Stimulated activated CD4-positive, alpha-beta T cell treated with anti-CD3 and anti-CD28 coated beads, Interleukin-4, amount 100 ng/mL, for 1 hour (primary cell): ENCODE measurements at regions not wholly inside any gene's neighbourhood (a gene's known extent, or its start where the extent isn't known, plus 50 kb on each side); places are given as distances from the start of the nearest gene placed in this dataset.

Experiments
- DNase-seq: peaks from one replicate; pipeline ENCODE4 v3.0.0-alpha.2; 2020

- DNase-seq: no peak
These were observed 159.7 kb downstream of the SLC35B3 start for GRCh38 chr6:8275667-8276066.

- no peak for DNase-seq
These were observed 161.1 kb downstream of the SLC35B3 start for GRCh38 chr6:8274226-8274625.

GRCh38 chr6:8269872-8270454 is 165.4 kb downstream of the SLC35B3 start:
- DNase-seq: no peak

- DNase-seq: no peak
These were observed 166.3 kb downstream of the SLC35B3 start for GRCh38 chr6:8269094-8269493.

- DNase-seq: no peak
These were observed 166.3 kb upstream of the EEF1E1 start for GRCh38 chr6:8268606-8269005.

- no peak for DNase-seq
These were observed 165.8 kb upstream of the EEF1E1 start for GRCh38 chr6:8268156-8268555.

GRCh38 chr6:8260610-8261009 is 158.3 kb upstream of the EEF1E1 start:
- DNase-seq: no peak

GRCh38 chr6:8246403-8246802 is 144.1 kb upstream of the EEF1E1 start:
- no peak for DNase-seq

GRCh38 chr6:8245726-8246125 is 143.4 kb upstream of the EEF1E1 start:
- no peak for DNase-seq

- DNase-seq: no peak
These were observed 141.1 kb upstream of the EEF1E1 start for GRCh38 chr6:8243475-8243874.

GRCh38 chr6:8242885-8243284 is 140.5 kb upstream of the EEF1E1 start:
- no peak for DNase-seq

- DNase-seq: no peak
These were observed 138.0 kb upstream of the EEF1E1 start for GRCh38 chr6:8240301-8240700.

GRCh38 chr6:8238773-8239683 is 136.7 kb upstream of the EEF1E1 start:
- no peak for DNase-seq

GRCh38 chr6:8237668-8238067 is 135.3 kb upstream of the EEF1E1 start:
- DNase-seq: no peak

GRCh38 chr6:8236956-8237355 is 134.6 kb upstream of the EEF1E1 start:
- no peak for DNase-seq

GRCh38 chr6:8234321-8234720 is 132.0 kb upstream of the EEF1E1 start:
- DNase-seq: no peak

- DNase-seq: no peak
These were observed 129.6 kb upstream of the EEF1E1 start for GRCh38 chr6:8231956-8232355.

GRCh38 chr6:8229915-8230756 is 127.8 kb upstream of the EEF1E1 start:
- no peak for DNase-seq

GRCh38 chr6:8225113-8225512 is 122.8 kb upstream of the EEF1E1 start:
- DNase-seq: no peak

- no peak for DNase-seq
These were observed 121.3 kb upstream of the EEF1E1 start for GRCh38 chr6:8223678-8224077.

- peak; percentile 4 for DNase-seq
These were observed 117.1 kb upstream of the EEF1E1 start for GRCh38 chr6:8219352-8219943.

GRCh38 chr6:8218861-8219260 is 116.5 kb upstream of the EEF1E1 start:
- no peak for DNase-seq

GRCh38 chr6:8215631-8216030 is 113.3 kb upstream of the EEF1E1 start:
- no peak for DNase-seq
